Thyroid gland (tissue), 4 donors: ENCODE measurements at regions not wholly inside any gene's neighbourhood (a gene's known extent, or its start where the extent isn't known, plus 50 kb on each side); places are given as distances from the start of the nearest gene placed in this dataset.
"Not testable (repeated sequence)": the region's sequence is repeated elsewhere in the genome, so short reads cannot be mapped to it uniquely, and the experiment has no call there.

Source experiments
- DNase-seq, 2 donors: peaks; one replicate each; pipeline ENCODE4 v3.0.0-alpha.2; 2019
- H3K27ac ChIP-seq, 3 donors: fragments of 200-600 bp; sonication (generic); 1 replicate in 2 of 3; 2 replicates in 1 of 3; pipeline ENCODE4 v1.5.1; 2016 to 2019; ENCODE audit warnings: mild to moderate bottlenecking in 1 of 3, moderate library complexity in 1 of 3
- H3K27me3 ChIP-seq: fragments of 200-600 bp; sonication (generic); one replicate; pipeline ENCODE4 v1.5.1; 2019
- H3K36me3 ChIP-seq, 2 donors: fragments of 200-600 bp; sonication (generic); one replicate each; pipeline ENCODE4 v1.5.1; 2016 to 2019
- H3K4me1 ChIP-seq, 2 donors: fragments of 200-600 bp; sonication (generic); one replicate each; pipeline ENCODE4 v1.5.1; 2017 to 2019
- H3K4me3 ChIP-seq, 3 donors: fragments of 200-600 bp; sonication (generic); replicated peaks in 1 of 3; 1 replicate in 2 of 3; 2 replicates in 1 of 3; pipeline ENCODE4 v1.5.1; 2016; ENCODE audit warnings: mild to moderate bottlenecking in 1 of 3
- H3K9me3 ChIP-seq: fragments of 200-600 bp; sonication (generic); one replicate; pipeline ENCODE4 v1.5.1; 2017
- CTCF ChIP-seq, 6 experiments: fragments of 200-600 bp in 3 of 6; fragments of 450-650 bp in 3 of 6; sonication (generic) in 3 of 6; IDR thresholded peaks; one replicate each; pipeline ENCODE4 v1.5.1; 2016 to 2019; ENCODE audit warnings: antibody characterized with exemption in 6 of 6, mild to moderate bottlenecking in 2 of 6, inconsistent platforms in 1 of 6, moderate library complexity in 1 of 6
- POLR2A ChIP-seq, 2 donors: fragments of 450-650 bp; IDR thresholded peaks; one replicate each; pipeline ENCODE4 v1.6.1; 2017; ENCODE audit warnings: antibody characterized with exemption in 2 of 2, mild to moderate bottlenecking in 2 of 2, moderate library complexity in 1 of 2
- WGBS, 2 donors: methylation state at CpG; one replicate each; pipeline ENCODE4 v1.1.5; 2017; 5-methylcytosine and 5-hydroxymethylcytosine counted together
- intact Hi-C: fragments of 100-400 bp; cut with DNase I; formaldehyde crosslinking; loops from one replicate; pipeline ENCODE4 v1.15.1; 2023

GRCh38 chr1:219325368-219325742 lies 151.7 kb downstream of the LYPLAL1 start:
- Histone ChIP-seq H3K4me3 (no peak overlapping the region), H3K9me3 (no peaks in the 10 kb centered on the region), H3K4me1 (no peaks in the 10 kb centered on the region), H3K27ac (no peak overlapping the region), H3K27me3 (no peaks in the 10 kb centered on the region), H3K36me3 (no peaks in the 10 kb centered on the region)
- TF ChIP-seq CTCF (IDR thresholded peaks at IDR 0.05) (no peak), POLR2A (IDR thresholded peaks at IDR 0.05) (no peak)
- intact Hi-C loops, result no loop called here
- no peak for DNase-seq
- WGBS, 2 donors, result 91 to 92% methylated on average over 1 of the region's 1 CpG

- 90 to 95% methylated on average over 6 of the region's 6 CpGs for WGBS, 2 donors
Measured at GRCh38 chr1:219324629-219325367, 151.1 kb downstream of the LYPLAL1 start.

GRCh38 chr1:219324171-219324570 lies 150.5 kb downstream of the LYPLAL1 start:
- no peak for TF ChIP-seq CTCF (IDR thresholded peaks at IDR 0.05)
- no peak for TF ChIP-seq POLR2A (IDR thresholded peaks at IDR 0.05)
- WGBS, 2 donors, result 45 to 50% methylated on average over 4 of the region's 4 CpGs
- H3K4me3 ChIP-seq, result no peak overlapping the region
- H3K9me3 ChIP-seq, result no peaks in the 10 kb centered on the region
- H3K36me3 ChIP-seq, result no peaks in the 10 kb centered on the region
- DNase-seq, result no peak
- intact Hi-C loops, result no loop called here
- H3K27ac ChIP-seq, result no peak overlapping the region
- no peaks in the 10 kb centered on the region for H3K4me1 ChIP-seq
- H3K27me3 ChIP-seq, result no peaks in the 10 kb centered on the region

More at GRCh38 chr1:219324629-219325367, 151.1 kb downstream of the LYPLAL1 start:
- H3K4me1 ChIP-seq, result no peaks in the 10 kb centered on the region
- no peak for TF ChIP-seq POLR2A (IDR thresholded peaks at IDR 0.05)
- no peak for TF ChIP-seq CTCF (IDR thresholded peaks at IDR 0.05)
- no peak overlapping the region for H3K4me3 ChIP-seq
- no peaks in the 10 kb centered on the region for H3K9me3 ChIP-seq
- H3K36me3 ChIP-seq, result no peaks in the 10 kb centered on the region
- DNase-seq, result no peak
- intact Hi-C loops, result no loop called here
- H3K27ac ChIP-seq, result no peak overlapping the region
- no peaks in the 10 kb centered on the region for H3K27me3 ChIP-seq

GRCh38 chr1:219323426-219323825 lies 149.7 kb downstream of the LYPLAL1 start:
- no peak overlapping the region for H3K27ac ChIP-seq
- intact Hi-C loops, result no loop called here
- no peaks in the 10 kb centered on the region for H3K27me3 ChIP-seq
- no peak overlapping the region for H3K4me3 ChIP-seq
- no peaks in the 10 kb centered on the region for H3K9me3 ChIP-seq
- TF ChIP-seq CTCF (IDR thresholded peaks at IDR 0.05), result no peak
- TF ChIP-seq POLR2A (IDR thresholded peaks at IDR 0.05), result no peak
- no peak for DNase-seq
- H3K36me3 ChIP-seq, result no peaks in the 10 kb centered on the region
- WGBS, 2 donors, result 86 to 91% methylated on average over 3 of the region's 3 CpGs
- no peaks in the 10 kb centered on the region for H3K4me1 ChIP-seq

GRCh38 chr1:219322766-219323165 lies 149.1 kb downstream of the LYPLAL1 start:
- no peaks in the 10 kb centered on the region for H3K4me1 ChIP-seq
- no peak for TF ChIP-seq POLR2A (IDR thresholded peaks at IDR 0.05)
- no peak for TF ChIP-seq CTCF (IDR thresholded peaks at IDR 0.05)
- no peaks in the 10 kb centered on the region for H3K9me3 ChIP-seq
- no peaks in the 10 kb centered on the region for H3K36me3 ChIP-seq
- 94% methylated on average over 3 of the region's 3 CpGs for WGBS, 2 donors
- no peaks in the 10 kb centered on the region for H3K27me3 ChIP-seq
- intact Hi-C loops, result no loop called here
- H3K27ac ChIP-seq, result no peak overlapping the region
- DNase-seq, result no peak
- no peak overlapping the region for H3K4me3 ChIP-seq

- intact Hi-C loops, result not testable (repeated sequence)
Measured at GRCh38 chr1:219320563-219320962, 146.9 kb downstream of the LYPLAL1 start.

More at GRCh38 chr1:219320563-219320962, 146.9 kb downstream of the LYPLAL1 start:
- H3K27ac ChIP-seq, H3K9me3 ChIP-seq, H3K27me3 ChIP-seq, H3K4me3 ChIP-seq, DNase-seq, H3K4me1 ChIP-seq, H3K36me3 ChIP-seq: not testable (repeated sequence)
- WGBS, 2 donors, result 95 to 98% methylated on average over 5 of the region's 5 CpGs
